Activated CD8-positive, alpha-beta memory T cell treated with anti-CD3 and anti-CD28 coated beads for 1 hour (primary cell): ENCODE measurements at regions not wholly inside any gene's neighbourhood (a gene's known extent, or its start where the extent isn't known, plus 50 kb on each side); places are given as distances from the start of the nearest gene placed in this dataset.
"Not testable (repeated sequence)": the region's sequence is repeated elsewhere in the genome, so short reads cannot be mapped to it uniquely, and the experiment has no call there.

Experiments
- DNase-seq, 2 donors: peaks; one replicate each; pipeline ENCODE4 v3.0.0-alpha.2; 2020; ENCODE audit warnings: low read depth in 1 of 2; ENCODE audit errors: extremely low read depth in 1 of 2

- DNase-seq: no peak
These were observed 238.5 kb downstream of the FGF9 start for GRCh38 chr13:21909331-21909730.

GRCh38 chr13:21910546-21910945 lies 239.7 kb downstream of the FGF9 start:
- DNase-seq: no peak

DNA sequence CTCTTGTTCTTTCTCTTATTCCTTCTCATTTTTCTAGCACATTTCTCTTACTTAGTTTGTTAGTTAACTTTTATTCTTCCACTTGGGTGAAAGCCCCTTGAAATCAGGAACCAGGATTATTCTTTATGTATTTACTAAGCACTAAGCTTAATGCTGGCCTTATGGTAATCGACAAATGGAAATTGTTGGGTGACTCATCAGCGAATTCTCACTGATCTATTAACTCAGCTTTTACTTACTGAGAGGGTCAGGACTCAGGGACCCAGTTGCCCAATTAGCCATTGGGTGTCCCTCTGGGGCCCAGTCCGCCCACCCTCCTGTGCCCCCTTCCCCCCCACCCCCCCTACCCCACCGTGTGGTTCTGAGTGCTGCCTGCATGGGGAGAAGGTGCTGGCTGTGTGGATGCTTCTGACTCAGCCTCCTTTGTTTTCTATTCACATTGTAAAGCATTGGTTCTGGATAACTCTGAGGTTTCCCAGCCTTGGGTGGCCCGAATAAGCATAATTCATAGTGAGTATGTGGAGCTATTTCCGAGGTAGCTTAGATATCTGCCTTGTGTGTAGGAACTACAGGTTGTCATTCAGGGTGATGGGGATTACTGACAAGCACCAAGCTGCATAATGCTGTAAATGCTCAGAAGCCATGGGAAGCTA lies 240.9 kb downstream of the FGF9 start:
- no peak for DNase-seq

DNA sequence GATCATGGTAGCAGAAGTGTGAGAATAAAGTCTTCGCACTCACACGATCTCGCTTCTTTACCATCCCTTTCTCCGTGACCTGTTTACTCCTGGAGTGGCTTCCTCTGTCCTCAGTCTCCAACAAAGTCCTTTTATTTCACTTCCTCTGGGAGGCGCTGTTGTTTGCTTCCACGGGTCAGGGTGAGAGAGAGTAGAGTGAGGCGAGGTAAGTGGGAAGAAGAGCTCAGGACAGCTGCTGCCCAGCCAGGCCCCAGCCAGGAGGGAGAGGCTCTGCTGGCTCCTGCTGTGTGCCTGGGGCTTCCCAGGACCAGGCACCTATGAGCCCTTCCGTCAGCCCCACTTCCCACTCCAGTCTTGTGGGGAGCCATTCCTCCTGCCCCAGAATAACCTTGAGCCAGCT lies 242.1 kb downstream of the FGF9 start:
- no peak for DNase-seq

GRCh38 chr13:21917086-21918015 lies 246.5 kb downstream of the FGF9 start:
- DNase-seq: no peak

DNA sequence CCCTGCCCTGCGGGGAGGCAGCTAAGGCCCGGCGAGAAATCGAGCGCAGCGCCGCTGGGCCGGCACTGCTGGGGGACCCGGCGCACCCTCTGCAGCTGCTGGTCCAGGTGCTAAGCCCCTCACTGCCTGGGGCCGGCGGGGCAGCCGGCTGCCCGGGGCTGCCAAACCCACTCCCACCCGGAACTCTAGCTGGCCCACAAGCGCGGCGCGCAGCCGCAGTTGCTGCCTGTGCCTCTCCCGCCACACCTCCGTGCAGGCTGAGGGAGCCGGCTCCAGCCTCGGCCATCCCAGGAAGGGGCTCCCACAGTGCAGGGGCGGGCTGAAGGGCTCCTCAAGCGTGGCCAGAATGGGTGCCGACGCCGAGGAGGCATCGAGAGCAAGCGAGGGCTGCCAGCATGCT lies 249.9 kb downstream of the FGF9 start:
- DNase-seq: not testable (repeated sequence)

DNA sequence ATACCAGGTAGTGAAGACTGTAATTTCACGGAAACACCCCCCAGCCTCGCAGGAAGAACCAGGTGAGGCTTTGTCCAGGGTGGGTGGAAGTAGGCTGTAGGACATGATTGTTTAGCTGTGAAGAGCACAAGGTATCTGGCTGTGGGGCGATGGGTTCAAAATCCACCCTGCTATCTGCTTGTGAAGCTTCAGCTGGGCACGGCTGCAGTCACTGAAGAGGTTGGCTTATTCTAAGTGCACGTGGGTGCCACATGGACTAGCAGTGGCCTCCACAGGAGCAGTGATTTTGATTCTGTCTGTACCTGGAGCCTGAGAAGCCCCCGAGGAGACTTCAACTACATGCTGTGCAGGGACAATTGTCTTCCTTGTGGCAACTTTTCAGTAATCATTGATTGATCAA lies 254.1 kb downstream of the FGF9 start:
- DNase-seq: no peak

DNA sequence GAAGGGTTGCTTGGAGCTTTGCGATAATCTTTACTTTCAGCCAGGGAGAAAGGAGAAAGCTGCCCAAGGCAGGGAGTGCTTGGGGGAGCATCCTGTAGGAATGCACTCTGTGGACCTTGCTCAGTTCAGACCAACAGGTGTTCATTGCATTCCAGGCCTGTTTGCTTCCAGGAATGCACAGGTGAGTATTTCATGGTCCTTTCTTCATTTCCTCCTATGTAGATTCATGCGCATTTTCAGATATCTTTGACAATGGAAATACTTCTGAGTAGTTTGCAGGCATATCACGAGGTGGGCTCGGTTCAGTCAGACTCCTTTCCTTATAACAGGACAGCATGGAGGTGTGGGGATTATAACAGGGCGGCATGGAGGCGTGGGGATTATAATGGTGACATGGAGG lies 254.8 kb downstream of the FGF9 start:
- DNase-seq: no peak

GRCh38 chr13:21929400-21929799 lies 258.5 kb downstream of the FGF9 start:
- no peak for DNase-seq

DNA sequence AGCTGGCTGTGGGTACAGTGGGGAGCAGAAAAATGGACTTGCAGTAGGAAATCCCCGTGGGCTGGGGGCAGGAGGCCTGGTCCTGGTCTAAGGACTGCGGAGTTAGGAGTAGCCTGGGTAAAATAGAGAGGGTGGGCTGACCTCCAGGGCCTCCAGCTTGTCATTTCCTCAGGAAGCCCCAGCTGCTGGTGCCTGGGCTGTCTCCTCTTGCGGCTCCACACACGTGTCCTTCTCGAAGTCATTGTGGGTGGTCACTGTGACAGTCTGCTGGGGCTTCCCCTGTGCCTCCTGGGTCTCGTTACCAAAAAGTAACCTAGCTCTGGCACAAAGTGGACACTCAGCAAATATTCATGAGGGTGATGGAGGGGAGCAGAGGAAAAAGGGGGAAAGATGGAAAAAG lies 259.7 kb downstream of the FGF9 start:
- no peak for DNase-seq

DNA sequence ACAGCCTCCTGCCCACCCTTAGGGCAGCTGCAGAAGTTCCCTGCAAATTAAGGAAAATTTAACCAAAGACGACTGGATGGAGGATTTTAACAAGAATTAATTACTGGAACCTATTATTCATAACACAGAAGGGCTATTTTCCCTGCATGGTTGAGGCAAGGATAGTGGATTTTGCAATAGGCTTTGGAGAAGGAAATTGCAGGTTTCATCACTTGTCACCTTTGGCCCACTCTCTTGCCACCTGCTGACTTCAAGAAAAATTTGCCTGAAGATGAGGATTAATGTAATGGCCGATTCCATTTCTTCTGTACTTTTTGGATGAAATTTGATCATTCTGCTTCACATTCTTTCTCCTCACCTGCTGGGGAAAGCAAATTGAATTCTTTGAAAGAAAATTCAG lies 261.7 kb downstream of the FGF9 start:
- no peak for DNase-seq

DNA sequence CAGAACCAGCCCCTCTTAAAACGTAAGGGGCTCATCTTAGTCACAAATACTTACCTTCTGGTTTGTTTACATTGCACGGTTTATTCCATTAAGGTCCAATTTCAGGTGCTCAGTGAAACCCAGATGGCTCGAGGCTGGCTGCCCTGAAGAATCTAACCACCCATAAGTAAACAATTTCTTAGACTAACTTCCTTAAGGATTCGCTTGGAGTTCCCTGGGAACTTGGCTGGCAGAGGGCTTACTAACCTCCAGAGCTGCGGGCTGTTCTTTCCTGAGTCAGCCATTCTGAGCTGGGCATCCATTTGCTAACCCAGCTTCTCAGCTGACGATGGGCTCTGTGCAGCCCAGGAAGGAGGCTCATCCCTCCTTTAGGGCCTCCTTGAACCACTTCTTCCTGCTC lies 262.1 kb downstream of the FGF9 start:
- no peak for DNase-seq

DNA sequence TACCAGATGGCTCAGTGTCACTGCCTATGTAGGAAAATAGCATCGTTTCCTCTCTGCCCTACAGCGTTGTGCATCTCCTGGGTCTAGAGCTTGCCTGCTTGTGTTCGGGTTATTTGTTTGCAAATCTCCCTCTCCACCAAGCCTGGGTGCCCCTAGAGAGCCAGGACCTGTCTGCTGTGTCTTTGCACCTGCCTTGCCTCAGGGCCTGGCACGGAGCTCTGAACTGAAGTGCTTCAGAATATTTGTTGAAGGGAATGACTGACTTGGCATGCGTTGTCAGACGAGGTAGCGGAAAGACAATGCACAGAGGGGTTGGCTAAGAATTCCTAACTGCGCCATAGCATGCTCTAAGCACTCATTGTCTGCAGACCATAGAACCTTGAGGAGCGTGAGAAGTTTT lies 263.4 kb downstream of the FGF9 start:
- DNase-seq: no peak

DNA sequence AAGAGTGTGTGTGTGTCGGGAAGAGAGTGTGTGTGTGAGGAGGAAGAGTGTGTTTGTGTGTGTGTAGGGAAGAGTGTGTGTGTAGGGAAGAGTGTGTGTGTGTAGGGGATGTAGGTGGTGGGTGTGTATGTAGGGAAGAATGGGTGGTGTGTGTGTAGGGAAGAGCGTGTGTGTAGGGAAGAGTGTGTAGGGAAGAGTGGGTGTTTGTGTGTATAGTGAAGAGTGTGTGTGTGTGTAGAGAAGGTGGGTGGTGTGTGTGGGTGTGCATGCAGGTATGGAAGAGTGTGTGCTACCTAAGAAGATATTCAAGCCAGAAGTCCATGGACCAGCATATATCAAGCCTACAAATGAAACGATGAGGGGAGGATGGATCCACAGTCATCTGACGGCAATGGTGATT lies 265.8 kb downstream of the FGF9 start:
- DNase-seq: no peak

GRCh38 chr13:21938168-21938567 lies 267.3 kb downstream of the FGF9 start:
- DNase-seq: no peak

DNA sequence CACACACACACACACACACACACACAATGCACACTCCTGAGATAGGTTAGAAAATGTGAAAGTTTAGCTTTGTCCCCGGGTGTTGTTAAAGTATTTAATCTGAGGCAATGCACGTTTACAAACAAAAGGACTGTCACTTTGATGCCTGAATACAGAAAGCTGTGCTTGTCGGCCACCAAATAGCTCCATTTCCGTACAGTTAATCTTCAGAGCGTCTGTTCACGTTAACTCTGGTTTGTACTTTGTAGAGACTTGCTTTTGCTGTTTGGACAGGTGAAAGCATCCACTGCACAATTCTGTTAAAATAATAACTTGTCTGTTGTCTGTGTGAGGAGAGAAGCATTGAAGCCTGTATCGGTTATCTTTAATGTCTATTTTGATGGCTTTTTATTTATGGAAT lies 267.8 kb downstream of the FGF9 start:
- no peak for DNase-seq

DNA sequence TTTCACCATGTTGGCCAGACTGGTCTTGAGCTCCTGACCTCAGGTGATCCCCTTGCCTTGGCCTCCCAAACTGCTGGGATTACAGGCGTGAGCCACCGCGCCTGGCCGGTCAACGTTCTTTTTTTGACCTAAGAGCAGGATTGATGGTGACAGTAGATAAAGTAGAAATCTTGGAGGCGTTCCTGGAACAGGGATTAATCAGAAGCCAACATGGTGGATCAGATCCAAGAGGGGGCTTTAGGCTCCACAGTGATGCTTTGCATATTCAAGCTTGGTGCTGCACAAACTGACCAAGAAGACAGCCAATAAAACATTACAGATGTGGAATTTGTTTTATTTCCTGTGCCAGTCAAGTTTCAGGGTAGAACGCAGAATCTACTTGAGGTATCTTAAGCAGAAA lies 271.2 kb downstream of the FGF9 start:
- no peak for DNase-seq

DNA sequence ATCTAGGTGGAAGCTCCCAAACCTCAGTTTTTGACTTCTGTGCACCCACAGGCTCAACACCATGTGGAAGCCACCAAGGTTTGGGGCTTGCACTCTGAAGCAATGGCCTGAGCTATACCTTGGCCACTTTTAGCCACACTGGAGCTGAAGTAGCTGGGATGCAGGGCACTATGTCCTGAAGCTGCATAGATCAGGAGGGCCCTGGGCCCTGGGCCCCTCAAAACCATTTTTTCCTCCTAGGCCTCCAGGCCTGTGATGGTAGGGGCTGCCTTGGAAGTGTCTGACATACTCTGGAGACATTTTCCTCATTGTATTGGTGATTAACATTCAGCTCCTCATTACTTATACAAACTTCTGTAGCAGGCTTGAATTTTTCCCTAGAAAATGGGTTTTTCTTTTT lies 273.7 kb downstream of the FGF9 start:
- DNase-seq: no peak

- DNase-seq: no peak
These were observed 274.3 kb downstream of the FGF9 start for GRCh38 chr13:21945195-21945594.

DNA sequence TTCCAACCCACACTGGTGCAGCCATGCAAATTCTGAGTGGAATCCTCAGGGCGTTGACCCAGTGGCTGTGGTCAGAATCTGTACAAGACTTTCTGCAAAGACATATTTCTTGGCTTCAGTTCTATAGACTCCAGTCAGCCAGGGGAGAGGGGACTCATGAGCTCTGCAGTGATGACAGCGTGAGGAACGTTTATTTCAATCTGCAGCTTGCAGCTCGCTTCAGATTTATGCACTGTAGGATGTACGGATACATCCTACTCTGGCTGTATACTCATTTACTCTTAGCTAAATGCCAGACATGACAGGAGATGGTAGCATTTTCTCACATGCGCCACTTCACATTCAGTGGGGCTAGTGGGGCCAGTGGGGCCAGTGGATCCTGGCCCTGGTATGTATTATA lies 276.1 kb downstream of the FGF9 start:
- DNase-seq: no peak

GRCh38 chr13:21948769-21949474 lies 278.0 kb downstream of the FGF9 start:
- DNase-seq: no peak
